HEK293 (cell line): ENCODE measurements at regions not wholly inside any gene's neighbourhood (a gene's known extent, or its start where the extent isn't known, plus 50 kb on each side); places are given as distances from the start of the nearest gene placed in this dataset.

Experiments used
- GLI4 ChIP-seq: fragments of 450-650 bp; formaldehyde crosslinking; IDR thresholded peaks from 2 replicates; pipeline ENCODE4 v1.5.1; 2016; ENCODE audit warnings: missing biosample characterization, missing genetic modification characterization
- ZFP69B ChIP-seq: fragments of 450-650 bp; formaldehyde crosslinking; IDR thresholded peaks from 2 replicates; pipeline ENCODE4 v1.5.1; 2016; ENCODE audit warnings: missing biosample characterization, missing genetic modification characterization
- ZNF302 ChIP-seq: fragments of 450-650 bp; formaldehyde crosslinking; IDR thresholded peaks from 2 replicates; pipeline ENCODE4 v1.5.1; 2016; ENCODE audit warnings: missing biosample characterization, missing genetic modification characterization, low read depth
- ZNF707 ChIP-seq: fragments of 450-650 bp; formaldehyde crosslinking; IDR thresholded peaks from 2 replicates; pipeline ENCODE4 v1.5.1; 2016; ENCODE audit warnings: missing biosample characterization, missing genetic modification characterization
- TF ChIP-seq, protein P1 (sequence below): fragments of 450-650 bp; formaldehyde crosslinking; IDR thresholded peaks from 2 replicates; pipeline ENCODE4 v1.5.1; 2016; ENCODE audit warnings: missing biosample characterization, missing genetic modification characterization

DNA sequence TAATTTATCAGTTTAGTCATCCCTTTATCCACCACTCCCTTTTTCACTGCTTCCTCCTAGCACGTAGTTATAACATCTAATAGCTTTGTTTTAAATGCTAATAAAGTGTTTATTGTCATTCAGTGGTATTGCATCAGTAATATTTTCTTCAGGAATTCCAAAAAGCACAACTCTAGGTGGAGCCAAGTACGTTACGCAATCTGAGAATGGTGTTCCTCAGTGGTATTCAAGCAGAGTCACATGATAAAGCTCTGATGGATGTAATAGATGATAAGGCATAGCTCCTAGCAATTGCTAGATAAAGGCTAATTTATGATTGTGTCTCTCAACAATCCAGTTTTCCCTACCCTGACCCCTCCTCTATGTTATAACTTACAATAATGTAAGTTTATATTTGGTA, 494.6 kb upstream of the ADGRL4 start:
- no peak for TF ChIP-seq ZNF302
- TF ChIP-seq ZNF707 (tag by site-specific recombination): no peak
- TF ChIP-seq, protein P1, sequence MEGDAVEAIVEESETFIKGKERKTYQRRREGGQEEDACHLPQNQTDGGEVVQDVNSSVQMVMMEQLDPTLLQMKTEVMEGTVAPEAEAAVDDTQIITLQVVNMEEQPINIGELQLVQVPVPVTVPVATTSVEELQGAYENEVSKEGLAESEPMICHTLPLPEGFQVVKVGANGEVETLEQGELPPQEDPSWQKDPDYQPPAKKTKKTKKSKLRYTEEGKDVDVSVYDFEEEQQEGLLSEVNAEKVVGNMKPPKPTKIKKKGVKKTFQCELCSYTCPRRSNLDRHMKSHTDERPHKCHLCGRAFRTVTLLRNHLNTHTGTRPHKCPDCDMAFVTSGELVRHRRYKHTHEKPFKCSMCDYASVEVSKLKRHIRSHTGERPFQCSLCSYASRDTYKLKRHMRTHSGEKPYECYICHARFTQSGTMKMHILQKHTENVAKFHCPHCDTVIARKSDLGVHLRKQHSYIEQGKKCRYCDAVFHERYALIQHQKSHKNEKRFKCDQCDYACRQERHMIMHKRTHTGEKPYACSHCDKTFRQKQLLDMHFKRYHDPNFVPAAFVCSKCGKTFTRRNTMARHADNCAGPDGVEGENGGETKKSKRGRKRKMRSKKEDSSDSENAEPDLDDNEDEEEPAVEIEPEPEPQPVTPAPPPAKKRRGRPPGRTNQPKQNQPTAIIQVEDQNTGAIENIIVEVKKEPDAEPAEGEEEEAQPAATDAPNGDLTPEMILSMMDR (tag by site-specific recombination): no peak
- no peak for TF ChIP-seq GLI4 (tag by site-specific recombination)
- no peak for TF ChIP-seq ZFP69B (tag by site-specific recombination)
